Neural cell (in vitro differentiated cells): ENCODE measurements at regions not wholly inside any gene's neighbourhood (a gene's known extent, or its start where the extent isn't known, plus 50 kb on each side); places are given as distances from the start of the nearest gene placed in this dataset.
"Not testable (repeated sequence)": the region's sequence is repeated elsewhere in the genome, so short reads cannot be mapped to it uniquely, and the experiment has no call there.

Experiments
- H2AFZ ChIP-seq: fragments of 200-600, 300-800 bp; sonication (generic), shearing (Covaris generic); 2 replicates; pipeline ENCODE4 v1.6.0; 2014; ENCODE audit warnings: low read depth, mild to moderate bottlenecking, antibody characterized with exemption, low read length, moderate library complexity
- H3F3A ChIP-seq: fragments of 200-600 bp; shearing (Covaris generic); 2 replicates; pipeline ENCODE4 v1.6.1; 2016; ENCODE audit warnings: mild to moderate bottlenecking, moderate library complexity, mixed read lengths, antibody characterized with exemption, low read length; ENCODE audit not compliant: insufficient read depth, poor library complexity, severe bottlenecking
- H3K27ac ChIP-seq: fragments of 200-600, 300-800 bp; sonication (generic), shearing (Covaris generic); 2 replicates; pipeline ENCODE4 v1.5.1; 2014; ENCODE audit warnings: mild to moderate bottlenecking, low read length, moderate library complexity
- H3K27me3 ChIP-seq: fragments of 300-800, 200-600 bp; sonication (generic), shearing (Covaris generic); 2 replicates; pipeline ENCODE4 v1.6.0; 2014; ENCODE audit warnings: mild to moderate bottlenecking, low read depth, low read length, moderate library complexity; ENCODE audit not compliant: insufficient read depth
- H3K36me3 ChIP-seq: fragments of 300-800, 200-600 bp; sonication (generic), shearing (Covaris generic); 2 replicates; pipeline ENCODE4 v1.5.1; 2014; ENCODE audit warnings: mild to moderate bottlenecking, antibody characterized with exemption, low read length, moderate library complexity; ENCODE audit not compliant: insufficient read depth
- H3K4me2 ChIP-seq: fragments of 300-800, 200-600 bp; sonication (generic), shearing (Covaris generic); 2 replicates; pipeline ENCODE4 v1.6.0; 2014; ENCODE audit warnings: mild to moderate bottlenecking, low read length
- H3K4me3 ChIP-seq: fragments of 300-800, 200-600 bp; sonication (generic), shearing (Covaris generic); 2 replicates; pipeline ENCODE4 v1.5.1; 2014; ENCODE audit warnings: mild to moderate bottlenecking, low read length, moderate library complexity
- H3K79me2 ChIP-seq: fragments of 200-600 bp; shearing (Covaris generic); replicated peaks from 2 replicates; pipeline ENCODE4 v1.6.0; 2014; ENCODE audit warnings: mild to moderate bottlenecking, low read length, moderate library complexity; ENCODE audit not compliant: insufficient read depth
- H3K9ac ChIP-seq: fragments of 300-800, 200-600 bp; sonication (generic), shearing (Covaris generic); 2 replicates; pipeline ENCODE4 v1.6.1; 2016; ENCODE audit warnings: mild to moderate bottlenecking, low read length, mixed read lengths
- H3K9me2 ChIP-seq: fragments of 200-600 bp; shearing (Covaris generic); 2 replicates; pipeline ENCODE4 v1.6.1; 2016; ENCODE audit warnings: mild to moderate bottlenecking, low read length, mixed read lengths; ENCODE audit not compliant: insufficient read depth
- H3K9me3 ChIP-seq: fragments of 200-600, 300-800 bp; sonication (generic), shearing (Covaris generic); 2 replicates; pipeline ENCODE4 v1.6.1; 2016; ENCODE audit warnings: mild to moderate bottlenecking, mixed run types, low read length, moderate library complexity, mixed read lengths
- H4K20me1 ChIP-seq: fragments of 200-600 bp; shearing (Covaris generic); 2 replicates; pipeline ENCODE4 v1.6.1; 2016; ENCODE audit warnings: mild to moderate bottlenecking, mixed run types; ENCODE audit not compliant: insufficient read depth
- CTCF ChIP-seq: fragments of 450-650 bp; IDR thresholded peaks from 2 replicates; pipeline ENCODE4 v1.5.1; 2014; ENCODE audit warnings: antibody characterized with exemption, mild to moderate bottlenecking, moderate library complexity; ENCODE audit not compliant: poor library complexity, severe bottlenecking
- EP300 ChIP-seq: fragments of 450-650 bp; conservative IDR thresholded peaks from 2 replicates; pipeline ENCODE4 v1.6.1; 2014; ENCODE audit warnings: antibody characterized with exemption, mild to moderate bottlenecking, moderate library complexity; ENCODE audit not compliant: poor library complexity, severe bottlenecking
- EZH2 ChIP-seq: fragments of 200-600, 300-800 bp; shearing (Covaris generic), sonication (generic); IDR thresholded peaks from 2 replicates; pipeline ENCODE4 v1.6.1; 2014; ENCODE audit warnings: antibody characterized with exemption, low read length, borderline replicate concordance, mild to moderate bottlenecking; ENCODE audit not compliant: insufficient read depth, poor library complexity, severe bottlenecking
- MXI1 ChIP-seq: fragments of 450-650 bp; conservative IDR thresholded peaks from 2 replicates; pipeline ENCODE4 v1.6.1; 2014; ENCODE audit warnings: antibody characterized with exemption, mild to moderate bottlenecking; ENCODE audit not compliant: poor library complexity, severe bottlenecking
- POLR2AphosphoS5 ChIP-seq: IDR thresholded peaks from 2 replicates; pipeline ENCODE4 v1.6.1; 2012
- RAD21 ChIP-seq: fragments of 450-650 bp; conservative IDR thresholded peaks from 2 replicates; pipeline ENCODE4 v1.6.1; 2014; ENCODE audit warnings: antibody characterized with exemption, mild to moderate bottlenecking, moderate library complexity
- REST ChIP-seq: IDR thresholded peaks from 2 replicates; pipeline ENCODE4 v1.6.1; 2012; ENCODE audit warnings: borderline replicate concordance
- SMC3 ChIP-seq: fragments of 450-650 bp; conservative IDR thresholded peaks from 2 replicates; pipeline ENCODE4 v1.6.1; 2014; ENCODE audit warnings: antibody characterized with exemption, mild to moderate bottlenecking, moderate library complexity; ENCODE audit not compliant: poor library complexity
- TAF1 ChIP-seq: IDR thresholded peaks from 2 replicates; pipeline ENCODE4 v1.6.1; 2012; ENCODE audit warnings: low read depth

DNA sequence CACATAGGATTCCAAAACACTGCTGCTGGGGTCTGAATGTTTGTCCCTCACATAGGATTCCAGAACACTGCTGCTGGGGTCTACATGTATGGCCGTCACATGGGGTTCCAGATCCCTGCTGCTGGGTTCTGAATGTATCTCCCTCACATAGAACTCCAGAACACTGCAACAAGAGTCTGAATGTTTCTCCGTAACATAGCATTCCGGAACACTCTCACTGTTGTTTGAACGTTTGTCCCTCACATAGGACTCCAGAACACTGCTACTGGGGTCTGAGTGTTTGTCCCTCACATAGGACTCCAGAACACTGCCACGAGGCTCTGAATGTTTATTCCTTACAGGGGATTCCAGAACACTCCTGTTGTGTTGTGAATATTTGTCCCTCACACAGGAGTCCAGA is 216.8 kb downstream of the FOXD4L6 start:
- Histone ChIP-seq H3K27ac (no peak overlapping the region), H3F3A (no peaks in the 10 kb centered on the region), H4K20me1 (no peaks in the 10 kb centered on the region), H3K9me3 (peaks cover 76% of the 10 kb centered on the region), H3K9ac (no peak overlapping the region), H3K36me3 (no peaks in the 10 kb centered on the region), H3K79me2 (no peaks in the 10 kb centered on the region), H3K27me3 (no peaks in the 10 kb centered on the region), H3K4me3 (no peak overlapping the region), H2AFZ (no peak overlapping the region), H3K4me2 (no peak overlapping the region), H3K9me2 (no peaks in the 10 kb centered on the region)
- no peak for TF ChIP-seq MXI1
- no peak for TF ChIP-seq RAD21
- no peak for TF ChIP-seq EP300
- TF ChIP-seq CTCF, result no peak
- TF ChIP-seq SMC3, result no peak
- no peak for TF ChIP-seq REST
- TF ChIP-seq TAF1, result no peak
- TF ChIP-seq EZH2, result no peak
- TF ChIP-seq POLR2AphosphoS5, result no peak

GRCh38 chr9:40910995-40911394 is 217.5 kb downstream of the FOXD4L6 start:
- not testable (repeated sequence) for H4K20me1 ChIP-seq, H3K4me2 ChIP-seq, H3K27ac ChIP-seq, H3F3A ChIP-seq, H2AFZ ChIP-seq, H3K79me2 ChIP-seq, H3K9ac ChIP-seq, H3K4me3 ChIP-seq, H3K9me2 ChIP-seq, H3K36me3 ChIP-seq, H3K27me3 ChIP-seq
- H3K9me3 ChIP-seq, result peaks cover 78% of the 10 kb centered on the region

- Histone ChIP-seq H4K20me1 (no peaks in the 10 kb centered on the region), H3F3A (no peaks in the 10 kb centered on the region), H3K4me3 (no peak overlapping the region), H3K4me2 (no peak overlapping the region), H2AFZ (no peak overlapping the region), H3K79me2 (no peaks in the 10 kb centered on the region), H3K9ac (no peak overlapping the region), H3K9me2 (no peaks in the 10 kb centered on the region), H3K27me3 (no peaks in the 10 kb centered on the region), H3K9me3 (peaks cover 72% of the 10 kb centered on the region), H3K27ac (no peak overlapping the region), H3K36me3 (no peaks in the 10 kb centered on the region)
- no peak for TF ChIP-seq CTCF
- no peak for TF ChIP-seq SMC3
- TF ChIP-seq EZH2, result no peak
- TF ChIP-seq REST, result no peak
- no peak for TF ChIP-seq TAF1
- no peak for TF ChIP-seq EP300
- TF ChIP-seq MXI1, result no peak
- TF ChIP-seq POLR2AphosphoS5, result no peak
- TF ChIP-seq RAD21, result no peak
Measured at GRCh38 chr9:40909821-40910220, 218.7 kb downstream of the FOXD4L6 start.
